ENCODE measurements at regions not wholly inside any gene's neighbourhood (a gene's known extent, or its start where the extent isn't known, plus 50 kb on each side); places are given as distances from the start of the nearest gene placed in this dataset.
A peak's percentile ranks its signal among the peaks of the same experiment; 100 is the strongest.
"Not testable (repeated sequence)": the region's sequence is repeated elsewhere in the genome, so short reads cannot be mapped to it uniquely, and the experiment has no call there.

DNA sequence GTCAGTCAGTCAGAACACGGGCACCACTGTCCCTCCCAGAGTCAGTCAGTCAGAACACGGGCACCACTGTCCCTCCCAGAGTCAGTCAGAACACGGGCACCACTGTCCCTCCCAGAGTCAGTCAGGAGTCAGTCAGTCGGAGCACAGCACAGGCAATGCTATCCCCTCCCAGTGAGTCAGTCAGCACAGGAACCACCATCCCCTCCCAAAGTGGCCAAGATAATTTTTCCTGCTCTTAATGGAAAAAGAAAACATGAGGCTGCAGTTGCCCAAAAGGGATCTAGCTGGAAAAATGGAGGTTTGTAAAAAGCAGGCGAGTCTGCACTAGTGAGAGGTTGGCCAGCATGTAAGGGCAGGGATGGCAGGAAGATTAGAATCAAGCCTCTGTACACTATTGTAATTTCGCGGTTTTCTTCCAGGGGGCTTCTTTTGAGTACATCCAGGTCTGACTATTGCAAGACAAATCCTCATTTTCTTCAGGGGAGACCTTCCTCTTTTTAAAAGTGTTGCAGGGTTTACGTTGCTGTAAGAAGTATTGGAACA is 213.8 kb downstream of the SIPA1L2 start:
- no peak for DNase-seq (ENCODE audit: low read depth)

DNA sequence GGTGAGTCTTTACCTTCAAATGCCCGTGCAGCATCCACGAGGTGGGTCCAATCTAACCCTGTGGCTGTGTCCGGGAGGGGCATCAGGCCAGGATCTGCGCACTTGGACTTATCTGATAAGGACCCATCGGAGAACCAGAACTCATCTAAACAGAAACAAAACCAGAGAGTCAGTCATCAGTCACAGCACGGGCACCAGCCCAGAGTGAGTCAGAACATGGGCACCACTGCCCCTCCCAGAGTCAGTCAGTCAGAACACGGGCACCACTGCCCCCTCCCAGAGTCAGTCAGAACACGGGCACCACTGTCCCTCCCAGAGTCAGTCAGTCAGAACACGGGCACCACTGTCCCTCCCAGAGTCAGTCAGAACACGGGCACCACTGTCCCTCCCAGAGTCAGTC is 214.5 kb downstream of the SIPA1L2 start:
- DNase-seq (ENCODE audit: low read depth), result not testable (repeated sequence)

DNA sequence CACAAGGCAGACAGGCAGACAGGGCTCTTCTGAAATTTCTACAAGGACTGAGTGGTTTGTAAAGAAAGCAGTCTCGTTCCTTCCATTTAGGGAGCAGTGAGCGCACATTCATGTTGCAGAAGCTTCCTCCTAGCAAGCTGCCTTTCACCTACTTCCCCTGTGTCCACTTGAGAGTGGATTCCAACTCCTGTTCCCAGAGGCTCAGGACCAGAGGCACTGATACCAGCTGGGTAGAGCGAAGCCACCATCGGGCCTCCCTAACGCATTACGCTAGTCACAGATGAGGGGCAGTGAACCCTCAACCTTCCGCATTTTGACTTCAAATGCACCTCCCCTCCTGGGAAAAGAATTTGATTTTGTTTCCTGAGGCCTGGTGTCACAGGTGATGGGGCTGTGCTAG is 215.8 kb downstream of the SIPA1L2 start:
- no peak for DNase-seq (ENCODE audit: low read depth)

DNA sequence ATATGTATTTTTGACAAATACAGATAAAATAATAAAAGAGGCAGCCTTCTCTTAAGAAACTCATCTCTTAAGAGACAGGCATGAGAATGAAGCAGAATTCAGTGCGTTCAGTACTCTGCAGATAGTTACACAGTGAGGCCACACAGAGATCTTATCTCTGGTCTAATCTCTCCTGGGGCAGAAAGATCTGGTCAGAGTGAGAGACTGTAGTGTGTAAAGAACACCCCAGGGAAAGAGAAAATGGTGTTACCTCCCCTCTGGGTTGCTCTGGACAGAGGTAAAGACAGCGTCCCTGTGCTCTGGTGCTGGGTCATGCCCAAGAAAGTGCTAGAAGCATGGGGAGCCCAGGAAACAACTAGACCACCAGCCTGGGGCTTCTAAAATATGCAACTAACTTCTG is 216.3 kb downstream of the SIPA1L2 start:
- no peak for DNase-seq (ENCODE audit: low read depth)

DNA sequence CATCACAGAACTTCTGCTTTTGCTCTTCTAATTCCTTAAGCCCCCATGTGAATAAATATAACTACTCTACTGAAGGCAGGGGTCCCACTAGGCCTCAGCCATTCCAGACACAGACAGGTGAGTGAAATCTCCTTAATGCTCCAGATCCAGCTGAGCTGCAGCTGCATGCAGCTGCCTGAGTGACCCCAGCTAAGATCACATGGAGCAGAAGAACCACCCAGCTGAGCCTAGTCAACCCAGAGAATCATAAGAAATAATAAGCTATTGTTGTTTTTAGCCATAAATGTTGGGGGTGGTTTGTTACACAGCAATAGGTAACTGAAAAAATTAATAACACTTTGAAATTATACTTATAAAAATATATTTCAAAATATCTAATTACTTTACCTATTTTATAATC is 220.3 kb downstream of the SIPA1L2 start:
- no peak for DNase-seq (ENCODE audit: low read depth)

DNA sequence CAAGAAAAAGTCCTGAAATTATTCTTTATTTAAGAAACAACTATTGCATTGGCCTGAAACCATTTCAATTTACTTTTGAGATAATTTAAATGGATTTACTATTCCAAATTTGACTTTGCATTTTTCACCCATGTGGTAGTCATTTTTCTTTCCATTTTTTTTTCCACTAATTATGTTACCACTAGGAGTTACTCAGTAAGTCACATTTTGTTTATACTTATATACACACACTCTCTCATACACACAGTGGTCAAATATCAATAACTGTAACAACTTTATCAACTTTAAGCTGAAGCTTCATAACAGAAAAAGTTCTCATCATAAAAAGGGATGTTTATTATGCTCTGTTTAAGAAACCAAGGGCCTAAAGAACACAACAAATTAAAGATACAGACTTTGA is 222.8 kb downstream of the SIPA1L2 start:
- DNase-seq (ENCODE audit: low read depth), result no peak

DNA sequence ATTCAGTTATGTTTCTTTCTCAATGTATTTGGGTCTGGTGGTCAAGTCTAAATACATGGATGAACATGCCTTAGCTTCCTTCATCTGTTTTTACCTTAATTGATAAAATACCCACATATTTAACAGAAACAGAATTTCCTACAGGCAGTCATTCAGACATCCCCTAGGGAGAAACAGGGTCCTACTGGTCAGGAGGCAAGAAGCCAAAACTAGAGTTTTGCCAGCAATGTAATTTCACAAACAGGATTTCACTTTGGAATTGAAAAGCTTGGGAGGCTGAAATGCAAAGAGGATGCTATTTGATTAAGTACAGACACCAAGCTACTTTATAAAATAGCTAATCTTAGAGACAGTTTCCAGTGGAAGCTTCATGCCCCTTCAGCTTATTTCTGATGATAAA is 224.2 kb downstream of the SIPA1L2 start:
- DNase-seq (ENCODE audit: low read depth), result no peak

DNA sequence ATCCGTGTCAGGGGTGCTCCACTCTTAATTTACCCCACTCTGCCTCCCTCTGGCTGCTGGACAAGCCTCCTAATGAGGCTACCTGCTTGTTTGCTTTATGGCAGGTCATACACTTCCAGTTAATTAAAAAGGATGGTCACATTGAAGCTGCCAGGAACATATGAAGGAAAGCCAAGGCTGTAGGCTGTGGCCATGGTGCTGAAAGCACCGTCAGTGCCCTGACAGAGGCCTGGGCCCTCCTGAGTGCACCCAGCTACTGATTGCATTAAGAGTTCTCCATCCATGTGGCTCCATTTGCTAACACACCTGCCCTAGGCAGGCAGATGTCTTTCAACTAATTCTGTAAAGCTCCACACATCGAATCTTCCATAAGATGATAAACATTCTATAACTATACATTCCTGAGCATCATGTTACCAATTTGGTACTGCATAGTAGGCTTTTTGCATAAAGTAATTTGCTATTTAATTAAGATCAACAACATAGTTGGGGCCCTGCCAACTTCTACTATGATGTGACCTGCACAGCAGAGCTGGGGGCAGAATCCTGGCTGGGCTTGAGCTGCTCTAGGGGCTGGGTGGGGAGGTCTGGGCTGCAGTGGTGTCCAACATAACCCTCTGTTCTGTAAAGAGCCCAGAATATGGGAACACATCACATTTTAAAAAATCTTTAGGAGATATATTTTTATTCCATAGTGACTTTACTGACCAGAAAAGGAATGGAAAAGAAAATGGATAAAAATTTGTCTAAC is 224.8 kb downstream of the SIPA1L2 start:
- no peak for DNase-seq (ENCODE audit: low read depth)

DNA sequence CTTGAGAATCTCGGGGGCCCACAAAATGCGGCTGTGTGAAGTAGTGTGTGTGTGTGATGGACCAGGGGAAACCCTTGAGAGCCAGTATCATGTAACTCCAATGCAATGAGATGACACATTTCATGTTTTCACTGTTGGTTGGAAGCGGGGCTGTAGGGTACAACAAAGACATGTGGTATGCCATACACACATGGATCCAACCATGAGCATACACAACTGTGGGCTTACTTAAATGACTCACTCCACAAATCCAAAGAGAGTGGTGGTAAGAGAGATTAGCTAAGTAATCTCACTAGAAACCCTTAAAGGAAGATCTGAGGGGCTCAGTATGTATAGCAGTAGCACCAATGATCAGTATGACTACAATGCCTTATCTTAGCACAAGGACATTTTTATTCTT is 225.7 kb downstream of the SIPA1L2 start:
- no peak for DNase-seq (ENCODE audit: low read depth)

DNA sequence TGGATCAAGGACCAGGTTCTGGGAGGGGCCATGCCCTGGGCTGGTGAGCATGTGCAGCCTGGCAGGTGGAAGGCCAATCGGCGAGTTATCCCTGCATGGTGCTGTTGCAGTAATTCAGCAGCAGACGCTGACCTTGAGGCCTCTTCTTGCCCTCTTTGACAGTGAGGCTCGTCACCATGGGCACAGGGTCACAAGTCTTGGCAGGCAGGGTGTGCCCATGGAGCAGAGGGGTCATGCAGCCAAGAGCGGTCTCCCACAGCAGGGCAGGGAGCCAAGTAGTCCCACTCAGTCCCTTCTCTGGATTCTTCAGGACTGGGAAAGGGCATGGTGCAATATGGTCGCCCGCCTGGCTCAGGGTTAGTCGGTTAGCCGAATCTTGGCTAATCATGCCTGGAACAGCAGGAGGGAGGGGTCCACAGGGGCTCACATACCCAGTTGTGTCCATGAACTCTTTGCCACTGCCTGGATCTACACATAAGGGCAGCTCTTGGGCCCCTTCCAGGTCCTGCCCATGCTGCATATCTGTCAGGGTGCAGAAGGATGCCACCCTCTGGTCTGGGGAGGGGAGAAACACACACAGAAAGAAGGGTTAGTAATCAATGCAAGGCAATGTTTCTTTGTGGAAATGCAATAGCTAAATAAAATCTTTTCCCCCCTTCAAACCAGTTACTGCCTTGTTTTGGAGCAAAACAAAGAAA is 226.8 kb downstream of the SIPA1L2 start:
- no peak for DNase-seq (ENCODE audit: low read depth)

DNA sequence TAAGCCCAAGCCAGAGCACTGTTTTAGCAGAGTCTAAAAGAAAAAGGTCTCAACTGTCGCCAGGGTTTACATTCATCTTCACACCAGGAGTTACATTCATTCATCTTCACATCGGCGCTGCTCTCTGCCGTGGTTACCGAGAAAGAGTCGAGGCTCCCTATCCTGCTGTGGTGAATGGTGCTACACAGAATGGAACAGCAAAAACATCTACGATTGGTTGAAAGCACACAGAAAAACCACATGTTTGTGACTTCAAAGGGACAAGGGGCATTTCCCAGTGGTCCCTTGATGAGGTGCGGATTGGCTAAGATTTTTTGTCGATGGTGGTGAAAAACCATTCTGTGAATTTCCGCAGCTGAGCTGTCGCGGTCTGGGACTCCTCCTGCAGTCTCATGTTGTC is 231.1 kb downstream of the SIPA1L2 start:
- no peak for DNase-seq (ENCODE audit: low read depth)

DNA sequence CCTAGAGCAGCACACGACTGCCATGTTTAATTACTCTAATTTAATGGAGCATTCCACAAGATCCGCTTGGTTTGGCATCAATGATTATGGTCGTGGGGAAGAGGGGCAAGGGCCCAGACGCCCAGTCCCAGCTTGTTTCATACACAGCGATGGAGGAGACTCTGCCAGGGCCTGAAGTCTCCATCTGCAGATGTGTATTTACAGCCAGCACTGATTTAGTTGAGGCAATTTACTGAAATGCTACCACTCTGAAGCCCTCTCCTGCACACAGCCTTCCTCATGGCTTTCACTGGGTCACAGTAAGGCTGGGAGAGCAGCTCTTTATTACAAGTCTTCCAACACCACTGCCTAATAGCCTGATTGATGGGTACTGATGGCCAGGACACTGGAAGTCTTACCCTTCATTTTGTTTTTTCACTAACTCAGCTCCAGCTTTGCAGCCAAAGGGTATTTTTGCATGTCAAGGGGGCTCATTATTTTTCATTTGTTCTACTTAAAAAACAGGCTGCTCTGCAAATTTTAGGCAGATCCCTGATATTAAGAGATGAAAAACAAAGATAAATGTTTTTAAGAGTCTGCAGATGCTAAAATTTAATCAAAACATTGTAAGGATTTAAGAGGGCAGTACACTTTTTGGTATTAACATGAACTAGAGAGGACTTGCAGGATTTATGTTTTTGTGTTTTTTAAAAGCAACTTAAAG is 236.3 kb downstream of the SIPA1L2 start:
- no peak for DNase-seq (ENCODE audit: low read depth)

DNA sequence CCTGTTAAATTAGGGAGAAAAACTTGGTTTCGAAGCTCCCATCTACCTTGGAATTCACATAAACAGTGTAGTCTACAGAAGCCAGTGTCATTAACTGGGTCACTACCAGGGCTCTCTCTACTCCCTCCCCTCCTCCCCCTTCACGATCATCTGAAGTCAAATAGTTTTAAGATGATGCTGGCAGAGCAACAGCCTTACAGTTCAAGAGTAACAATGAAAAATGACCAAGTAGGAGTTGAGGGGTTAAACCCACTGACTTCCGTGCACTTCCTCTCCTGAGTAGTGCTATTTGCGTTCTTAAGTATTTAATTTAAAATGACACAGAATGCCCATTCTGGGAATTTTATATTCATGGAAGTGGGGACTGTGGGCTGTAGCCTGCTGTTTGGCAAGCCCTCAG is 236.9 kb downstream of the SIPA1L2 start:
- DNase-seq (ENCODE audit: low read depth), result no peak

DNA sequence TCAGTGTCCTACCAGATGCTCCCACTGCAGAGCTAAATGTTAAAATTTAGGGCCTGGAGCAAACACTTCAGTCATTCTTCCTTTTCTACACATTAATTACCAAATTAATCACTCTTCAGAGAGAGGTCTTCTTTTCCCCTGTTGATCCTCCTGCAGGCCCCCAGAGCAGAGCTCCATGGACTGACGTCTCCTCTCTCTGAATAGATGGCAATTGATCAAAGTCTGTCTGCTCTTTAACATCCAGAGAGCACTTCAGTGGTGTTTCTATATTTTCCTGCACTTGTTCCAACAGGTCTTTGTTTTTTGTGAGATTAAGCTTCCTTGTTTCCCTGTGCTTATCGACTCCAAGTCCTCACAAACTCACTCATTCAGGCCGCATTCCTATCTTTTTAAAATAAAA is 239.3 kb downstream of the SIPA1L2 start:
- no peak for DNase-seq (ENCODE audit: low read depth)

DNA sequence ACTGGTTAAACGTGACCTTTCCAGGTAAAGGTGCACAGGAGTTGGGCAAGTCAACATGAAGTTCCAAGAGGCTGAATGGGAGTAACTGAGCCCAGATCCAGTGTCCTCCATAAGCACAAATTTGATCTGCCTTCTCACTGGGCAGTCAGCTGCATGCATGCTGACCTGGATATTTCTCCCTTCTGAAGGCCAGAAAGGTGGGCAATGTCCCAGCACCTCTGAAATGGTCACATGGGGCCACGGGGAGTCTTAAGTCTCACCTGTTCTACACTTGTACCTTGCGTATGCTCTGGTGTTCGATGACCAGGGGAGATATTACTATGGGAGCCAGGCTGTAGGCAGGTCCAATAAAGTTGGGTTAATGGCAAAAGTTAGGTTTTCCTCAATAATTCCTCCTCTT is 240.2 kb downstream of the SIPA1L2 start:
- no peak for DNase-seq (ENCODE audit: low read depth)

DNA sequence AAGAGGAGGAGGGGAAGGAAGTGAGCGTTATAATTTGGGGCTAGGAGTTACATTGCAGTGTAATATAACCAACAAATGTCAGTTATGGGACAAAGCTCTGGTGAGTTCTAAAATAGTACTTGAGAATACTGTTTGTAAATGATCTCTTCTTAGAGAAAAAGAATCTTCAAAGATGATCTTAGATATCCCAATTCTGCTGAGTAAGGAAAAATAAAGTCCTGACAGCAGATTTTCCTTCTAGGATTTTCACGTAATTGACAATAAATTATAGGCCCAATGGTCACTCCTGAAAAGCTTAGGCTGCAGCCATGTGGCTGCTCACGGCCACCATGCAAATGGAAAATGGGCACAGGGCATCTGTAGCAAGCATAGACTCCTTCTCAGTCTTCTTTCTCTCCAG is 241.6 kb downstream of the SIPA1L2 start:
- no peak for DNase-seq (ENCODE audit: low read depth)

DNA sequence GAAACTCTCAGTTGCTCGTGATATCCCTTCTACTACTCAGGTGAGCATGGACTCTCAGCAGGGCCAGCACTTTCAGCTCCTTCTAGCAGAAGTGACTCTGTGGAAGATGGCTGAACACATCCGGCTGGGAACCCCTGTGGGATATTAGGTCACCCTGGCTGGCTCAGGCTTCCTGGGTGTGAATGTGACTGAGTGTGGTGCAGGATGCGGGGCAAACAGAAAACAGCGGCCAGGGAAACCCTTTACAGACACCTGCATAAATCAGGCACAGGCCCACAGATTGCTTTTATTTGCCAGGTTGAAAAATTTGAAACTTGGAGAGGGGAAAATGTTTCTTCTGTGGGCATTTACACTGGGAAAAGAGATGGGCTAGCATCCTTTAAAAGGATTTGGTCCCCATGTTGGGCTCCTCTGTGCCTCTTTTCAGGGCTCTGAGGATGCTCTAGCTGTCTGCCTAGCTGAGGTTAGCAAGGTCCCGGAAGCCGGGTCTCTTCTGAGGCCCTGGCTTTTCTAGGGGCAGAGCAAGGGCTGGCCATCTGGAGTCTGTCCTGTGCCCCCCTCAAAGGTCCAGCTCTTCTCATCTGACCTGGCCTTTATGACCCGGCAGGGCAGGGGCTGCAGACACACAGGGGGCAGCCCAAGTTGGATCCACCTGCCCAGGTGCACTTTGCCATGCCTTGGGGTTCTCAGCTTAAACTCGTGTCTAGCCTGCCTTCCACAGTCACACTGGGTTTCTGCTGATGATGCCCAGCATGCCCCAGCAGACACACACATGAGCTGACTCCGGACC is 243.0 kb downstream of the SIPA1L2 start:
- no peak for DNase-seq (ENCODE audit: low read depth)

DNA sequence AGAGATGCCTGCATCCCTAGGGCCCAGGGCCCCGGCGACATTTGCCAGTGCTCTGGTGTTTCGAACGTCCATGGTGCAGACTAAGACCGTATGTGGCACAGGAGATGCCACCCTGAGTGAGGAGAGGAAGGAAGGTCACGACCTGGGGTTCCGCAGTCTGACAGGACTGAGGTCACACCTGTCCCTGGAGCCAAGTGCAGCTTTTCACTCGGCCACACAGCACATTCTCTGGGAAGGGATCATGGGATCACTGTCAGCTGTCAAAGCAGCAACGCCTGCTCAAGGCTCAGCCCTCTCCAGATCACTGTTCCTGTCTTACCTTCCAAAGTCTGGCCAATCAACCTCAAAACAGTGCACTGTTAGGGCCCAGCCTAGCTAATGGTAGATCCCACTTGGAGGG is 243.6 kb downstream of the SIPA1L2 start:
- DNase-seq (ENCODE audit: low read depth), result no peak

DNA sequence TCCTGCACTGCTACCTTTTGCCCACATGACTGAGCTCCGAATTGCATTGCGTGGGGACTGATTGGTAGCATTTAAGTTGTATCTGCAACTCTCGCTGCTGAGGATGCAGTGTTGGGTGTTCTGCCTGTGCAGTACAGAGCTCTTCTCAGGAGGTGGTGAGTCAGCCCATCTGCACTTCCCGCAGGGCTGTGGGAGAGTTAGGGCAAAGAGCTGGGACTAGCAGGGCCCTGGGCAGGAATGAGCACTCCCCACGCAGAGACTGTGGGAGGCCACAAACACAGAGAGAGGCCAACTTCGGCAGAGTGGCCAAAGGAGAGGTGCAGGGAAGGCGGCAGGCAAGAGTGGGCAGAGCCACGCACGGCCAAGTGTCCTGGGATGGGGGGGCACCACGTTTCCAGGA is 244.7 kb downstream of the SIPA1L2 start:
- DNase-seq (ENCODE audit: low read depth), result peak; percentile 85

DNA sequence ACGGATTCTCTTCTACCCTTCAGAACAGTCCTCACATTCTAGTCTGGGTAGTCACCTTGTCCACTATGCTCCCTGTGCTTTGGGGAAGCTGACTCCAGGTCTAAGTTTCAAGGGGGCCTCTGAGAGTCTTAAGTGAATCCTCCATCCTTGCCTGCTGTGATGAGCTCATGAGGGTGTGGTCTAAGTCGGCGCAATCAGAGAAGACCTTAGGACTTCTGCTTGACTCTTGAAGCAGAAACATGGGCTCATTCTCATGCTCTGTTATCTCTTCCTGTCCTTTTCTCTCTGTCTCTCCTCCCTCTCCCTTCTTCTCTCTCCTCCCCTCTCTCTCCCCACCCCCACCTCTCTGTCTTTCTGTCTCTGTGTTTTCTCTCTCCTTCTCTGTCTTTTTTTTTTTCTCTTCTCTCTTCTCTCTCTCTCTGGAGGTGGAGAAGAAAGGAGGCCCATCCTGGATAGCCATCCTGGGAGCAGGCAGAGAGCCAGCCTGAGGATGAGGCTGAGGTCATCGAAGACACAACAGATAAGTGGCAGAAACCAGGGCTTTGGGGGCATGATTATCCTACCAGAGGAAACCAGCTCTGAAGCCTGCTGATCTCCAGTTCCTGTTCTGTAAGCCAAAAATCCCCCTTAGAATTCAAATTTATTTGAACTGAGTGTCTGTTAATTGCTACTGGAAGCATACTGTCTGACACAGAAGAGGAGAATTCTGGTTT is 245.6 kb downstream of the SIPA1L2 start:
- no peak for DNase-seq (ENCODE audit: low read depth)

DNA sequence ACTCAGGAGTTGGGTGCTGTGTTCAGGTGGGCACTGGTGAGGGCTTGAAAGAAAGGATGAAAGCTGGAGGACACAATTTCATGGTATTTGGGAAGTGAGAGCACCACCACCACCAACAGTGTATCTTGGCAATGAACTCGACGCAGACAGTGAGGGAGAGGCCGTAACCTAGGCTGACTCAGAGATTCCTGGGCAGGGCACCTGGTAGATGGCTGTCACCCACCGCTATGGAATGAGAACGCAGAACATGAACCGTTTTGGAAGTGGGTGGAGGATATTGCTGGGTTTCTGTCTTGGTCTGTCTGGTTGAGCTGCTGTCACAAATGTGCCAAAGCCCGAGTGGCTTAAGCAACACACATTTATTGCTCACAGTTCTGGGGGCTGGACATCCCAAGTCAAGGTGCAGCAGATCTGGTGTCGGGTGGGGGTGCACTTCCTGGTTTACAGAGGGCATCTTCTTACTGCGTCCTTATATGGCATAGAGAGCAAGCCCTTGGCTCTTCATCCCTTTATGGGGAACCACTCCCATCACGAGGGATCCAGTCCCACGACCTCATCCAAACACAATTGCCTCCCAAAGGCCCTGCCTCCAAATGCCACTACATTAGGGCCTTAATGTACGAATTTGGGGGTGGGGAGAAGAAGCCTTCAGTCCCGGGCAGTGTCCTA is 246.3 kb downstream of the SIPA1L2 start:
- no peak for DNase-seq (ENCODE audit: low read depth)
